ENCODE measurements at regions not wholly inside any gene's neighbourhood (a gene's known extent, or its start where the extent isn't known, plus 50 kb on each side); places are given as distances from the start of the nearest gene placed in this dataset.
A peak's percentile ranks its signal among the peaks of the same experiment; 100 is the strongest.

- Mint-ChIP-seq H3K27ac (ENCODE audit: unreplicated experiment) (no peak overlapping the region), H3K4me3 (no peak overlapping the region), H3K4me1 (peaks cover 13% of the 10 kb centered on the region), H3K9me3 (no peaks in the 10 kb centered on the region), H3K27me3 (ENCODE audit: low read depth) (no peaks in the 10 kb centered on the region), H3K36me3 (ENCODE audit: low read depth) (peaks cover 2% of the 10 kb centered on the region)
- no peak for DNase-seq (ENCODE audit: low read depth, low spot score)
- no peak for TF ChIP-seq CTCF (conservative IDR thresholded peaks at IDR 0.05)
Measured at GRCh38 chr3:181660337-181660736, 51.4 kb upstream of the SOX2 start.

GRCh38 chr3:181637456-181637855 is 74.3 kb upstream of the SOX2 start:
- Mint-ChIP-seq H3K36me3 (ENCODE audit: low read depth) (peaks cover 6% of the 10 kb centered on the region), H3K27me3 (ENCODE audit: low read depth) (no peaks in the 10 kb centered on the region), H3K4me3 (no peak overlapping the region), H3K9me3 (no peaks in the 10 kb centered on the region), H3K4me1 (no peaks in the 10 kb centered on the region), H3K27ac (ENCODE audit: unreplicated experiment) (no peak overlapping the region)
- TF ChIP-seq CTCF (conservative IDR thresholded peaks at IDR 0.05), result no peak
- no peak for DNase-seq (ENCODE audit: low read depth, low spot score)

- no peak for TF ChIP-seq CTCF (conservative IDR thresholded peaks at IDR 0.05)
- peaks cover 2% of the 10 kb centered on the region for H3K4me1 Mint-ChIP-seq
- no peaks in the 10 kb centered on the region for H3K27me3 Mint-ChIP-seq (ENCODE audit: low read depth)
- H3K4me3 Mint-ChIP-seq, result no peak overlapping the region
- no peak overlapping the region for H3K27ac Mint-ChIP-seq (ENCODE audit: unreplicated experiment)
- H3K36me3 Mint-ChIP-seq (ENCODE audit: low read depth), result peaks cover 5% of the 10 kb centered on the region
- H3K9me3 Mint-ChIP-seq, result no peaks in the 10 kb centered on the region
- no peak for DNase-seq (ENCODE audit: low read depth, low spot score)
Measured at GRCh38 chr3:181637056-181637455, 74.7 kb upstream of the SOX2 start.

- H3K4me1 Mint-ChIP-seq, result peaks cover 12% of the 10 kb centered on the region
- no peak for TF ChIP-seq CTCF (conservative IDR thresholded peaks at IDR 0.05)
- no peak for DNase-seq (ENCODE audit: low read depth, low spot score)
- no peaks in the 10 kb centered on the region for H3K27me3 Mint-ChIP-seq (ENCODE audit: low read depth)
- no peak overlapping the region for H3K27ac Mint-ChIP-seq (ENCODE audit: unreplicated experiment)
- H3K4me3 Mint-ChIP-seq, result no peak overlapping the region
- peaks cover 4% of the 10 kb centered on the region for H3K36me3 Mint-ChIP-seq (ENCODE audit: low read depth)
- H3K9me3 Mint-ChIP-seq, result no peaks in the 10 kb centered on the region
Measured at GRCh38 chr3:181635141-181635540, 76.6 kb upstream of the SOX2 start.

GRCh38 chr3:181633556-181633955 is 78.2 kb upstream of the SOX2 start:
- Mint-ChIP-seq H3K9me3 (no peaks in the 10 kb centered on the region), H3K27me3 (ENCODE audit: low read depth) (no peaks in the 10 kb centered on the region), H3K4me1 (peaks cover 17% of the 10 kb centered on the region), H3K36me3 (ENCODE audit: low read depth) (peaks cover 4% of the 10 kb centered on the region), H3K4me3 (no peak overlapping the region), H3K27ac (ENCODE audit: unreplicated experiment) (peak overlapping the region; percentile 65)
- DNase-seq (ENCODE audit: low read depth, low spot score), result no peak
- TF ChIP-seq CTCF (conservative IDR thresholded peaks at IDR 0.05), result no peak

GRCh38 chr3:181631901-181632300 is 79.8 kb upstream of the SOX2 start:
- Mint-ChIP-seq H3K36me3 (ENCODE audit: low read depth) (peaks cover 4% of the 10 kb centered on the region), H3K9me3 (no peaks in the 10 kb centered on the region), H3K27me3 (ENCODE audit: low read depth) (no peaks in the 10 kb centered on the region), H3K27ac (ENCODE audit: unreplicated experiment) (no peak overlapping the region), H3K4me1 (peaks cover 17% of the 10 kb centered on the region), H3K4me3 (no peak overlapping the region)
- no peak for TF ChIP-seq CTCF (conservative IDR thresholded peaks at IDR 0.05)
- no peak for DNase-seq (ENCODE audit: low read depth, low spot score)

All from neural crest cell (in vitro differentiated cells).